Stimulated activated CD4-positive, alpha-beta T cell treated with anti-CD3 and anti-CD28 coated beads, Interleukin-1b, Interleukin-23, amount 100 ng/mL, for 1 hour (primary cell): ENCODE measurements at regions not wholly inside any gene's neighbourhood (a gene's known extent, or its start where the extent isn't known, plus 50 kb on each side); places are given as distances from the start of the nearest gene placed in this dataset.
"Not testable (repeated sequence)": the region's sequence is repeated elsewhere in the genome, so short reads cannot be mapped to it uniquely, and the experiment has no call there.

ENCODE experiments used
- DNase-seq, 2 donors: peaks; one replicate each; pipeline ENCODE4 v3.0.0-alpha.2; 2020; ENCODE audit warnings: low read depth in 2 of 2

GRCh38 chr6:147911057-147911456 is 402.6 kb downstream of the SAMD5 start:
- no peak for DNase-seq

- DNase-seq, result no peak
Observed at GRCh38 chr6:147911686-147912085, 403.2 kb downstream of the SAMD5 start.

GRCh38 chr6:147922799-147923198 is 414.3 kb downstream of the SAMD5 start:
- DNase-seq, result no peak

GRCh38 chr6:147924598-147924997 is 416.1 kb downstream of the SAMD5 start:
- DNase-seq, result no peak

GRCh38 chr6:147925826-147926225 is 416.8 kb upstream of the SASH1 start:
- DNase-seq, result no peak

- no peak for DNase-seq
Observed at GRCh38 chr6:147930745-147931144, 411.9 kb upstream of the SASH1 start.

GRCh38 chr6:147933224-147933623 is 409.4 kb upstream of the SASH1 start:
- DNase-seq, result no peak

- DNase-seq, result no peak
Observed at GRCh38 chr6:147935656-147936055, 407.0 kb upstream of the SASH1 start.

- no peak for DNase-seq
Observed at GRCh38 chr6:147936703-147937470, 405.8 kb upstream of the SASH1 start.

- no peak for DNase-seq
Observed at GRCh38 chr6:147941143-147941542, 401.5 kb upstream of the SASH1 start.

- no peak for DNase-seq
Observed at GRCh38 chr6:147942363-147942762, 400.3 kb upstream of the SASH1 start.

GRCh38 chr6:147944122-147944521 is 398.5 kb upstream of the SASH1 start:
- no peak for DNase-seq

- no peak for DNase-seq
Observed at GRCh38 chr6:147947521-147947920, 395.1 kb upstream of the SASH1 start.

GRCh38 chr6:147949981-147950622 is 392.5 kb upstream of the SASH1 start:
- DNase-seq, result no peak

- DNase-seq, result no peak
Observed at GRCh38 chr6:147950623-147950987, 392.0 kb upstream of the SASH1 start.

- DNase-seq, result no peak
Observed at GRCh38 chr6:147951726-147952125, 390.9 kb upstream of the SASH1 start.

GRCh38 chr6:147954938-147955337 is 387.7 kb upstream of the SASH1 start:
- no peak for DNase-seq

GRCh38 chr6:147958683-147959082 is 384.0 kb upstream of the SASH1 start:
- no peak for DNase-seq

GRCh38 chr6:147961481-147962141 is 381.0 kb upstream of the SASH1 start:
- no peak for DNase-seq

- not testable (repeated sequence) for DNase-seq
Observed at GRCh38 chr6:147965448-147965847, 377.2 kb upstream of the SASH1 start.

- DNase-seq, result no peak
Observed at GRCh38 chr6:147970970-147971369, 371.7 kb upstream of the SASH1 start.

- no peak for DNase-seq
Observed at GRCh38 chr6:147972448-147972847, 370.2 kb upstream of the SASH1 start.

- no peak for DNase-seq
Observed at GRCh38 chr6:147973806-147974205, 368.8 kb upstream of the SASH1 start.
